ENCODE measurements at regions not wholly inside any gene's neighbourhood (a gene's known extent, or its start where the extent isn't known, plus 50 kb on each side); places are given as distances from the start of the nearest gene placed in this dataset.

GRCh38 chr16:66099306-66099705, 267.2 kb upstream of the CDH5 start:
- BruUV-seq (replicated peaks) = no TSS peak
- intact Hi-C loops (cut with micrococcal nuclease) = no loop called here

More at GRCh38 chr16:66099306-66099705, 267.2 kb upstream of the CDH5 start:
- Histone ChIP-seq H2BK120ac (ENCODE audit: low read depth, low read length) (no peak overlapping the region), H3K9me3 (ENCODE audit: control insufficient read depth, insufficient read depth, low read length) (no peaks in the 10 kb centered on the region), H2BK5ac (ENCODE audit: low read depth, low read length, poor library complexity, severe bottlenecking) (no peak overlapping the region), H3K27me3 (ENCODE audit: control insufficient read depth, insufficient read depth, low read length) (peaks cover 8% of the 10 kb centered on the region), H3K4me2 (ENCODE audit: low read depth, low read length) (no peak overlapping the region), H2AFZ (replicated peaks; ENCODE audit: low read length, poor library complexity) (no peak overlapping the region), H3K4ac (ENCODE audit: low read depth, low read length) (no peak overlapping the region), H4K91ac (ENCODE audit: insufficient read depth, low read depth, low read length) (no peak overlapping the region), H3K9me1 (ENCODE audit: insufficient read depth, low read length) (no peaks in the 10 kb centered on the region; the same call in 1 of the 2 replicates), H3K56ac (ENCODE audit: extremely low read depth, insufficient read depth, low read length) (no peak overlapping the region), H3K36me3 (ENCODE audit: control insufficient read depth, insufficient read depth, low read length) (no peaks in the 10 kb centered on the region), H2BK20ac (ENCODE audit: low read depth, low read length) (no peak overlapping the region), H3K4me3 (ENCODE audit: insufficient read depth, low read depth, low read length) (no peak overlapping the region), H2AK9ac (replicated peaks; ENCODE audit: low read depth, low read length, poor library complexity) (no peak overlapping the region), H3K9ac (ENCODE audit: low read depth, low read length) (no peak overlapping the region), H4K8ac (ENCODE audit: low read depth in 2 of 2, low read length in 2 of 2) (no peak overlapping the region), H4K20me1 (ENCODE audit: insufficient read depth, low read length) (no peaks in the 10 kb centered on the region), H2AK5ac (ENCODE audit: low read depth, low read length) (no peak overlapping the region), H3K79me1 (ENCODE audit: low read depth in 1 of 2, low read length in 2 of 2) (no peaks in the 10 kb centered on the region), H4K5ac (ENCODE audit: low read depth, low read length) (no peak overlapping the region), H3K4me1 (ENCODE audit: control insufficient read depth, insufficient read depth, low read length) (peaks cover 3% of the 10 kb centered on the region; the same call in 1 of the 2 replicates), H3K27ac (ENCODE audit: insufficient read depth, low read length) (no peak overlapping the region), H3K14ac (replicated peaks; ENCODE audit: low read depth, low read length) (no peak overlapping the region), H3K18ac (ENCODE audit: low read depth, low read length) (no peak overlapping the region), H2BK15ac (ENCODE audit: low read depth, low read length) (no peak overlapping the region), H3K23ac (ENCODE audit: low read depth, low read length) (no peak overlapping the region)
- WGBS, 2 experiments (ENCODE audit: extremely low coverage in 2 of 2, insufficient read length in 1 of 2) = no CpG with 5 or more reads among the region's 4 CpGs
- POLR2A ChIA-PET (ENCODE audit: unreplicated experiment) = no interaction called here
- TF ChIP-seq MXI1 (IDR thresholded peaks at IDR 0.05; ENCODE audit: borderline replicate concordance, low read depth, low read length) = no peak
- no peak for TF ChIP-seq RCOR1 (IDR thresholded peaks at IDR 0.05; ENCODE audit: insufficient replicate concordance, low read length)
- no peak for ATAC-seq (ENCODE audit: low read depth)
- in situ Hi-C loops (cut with MboI; ENCODE audit: low sequenced_read_pairs) (no loop called here), dilution Hi-C loops (cut with HindIII; ENCODE audit: low sequenced_read_pairs, unreplicated experiment) (no loop called here)
- CTCF ChIA-PET = no interaction called here
- DNase-seq = no peak
